ENCODE measurements at regions not wholly inside any gene's neighbourhood (a gene's known extent, or its start where the extent isn't known, plus 50 kb on each side); places are given as distances from the start of the nearest gene placed in this dataset.

DNA sequence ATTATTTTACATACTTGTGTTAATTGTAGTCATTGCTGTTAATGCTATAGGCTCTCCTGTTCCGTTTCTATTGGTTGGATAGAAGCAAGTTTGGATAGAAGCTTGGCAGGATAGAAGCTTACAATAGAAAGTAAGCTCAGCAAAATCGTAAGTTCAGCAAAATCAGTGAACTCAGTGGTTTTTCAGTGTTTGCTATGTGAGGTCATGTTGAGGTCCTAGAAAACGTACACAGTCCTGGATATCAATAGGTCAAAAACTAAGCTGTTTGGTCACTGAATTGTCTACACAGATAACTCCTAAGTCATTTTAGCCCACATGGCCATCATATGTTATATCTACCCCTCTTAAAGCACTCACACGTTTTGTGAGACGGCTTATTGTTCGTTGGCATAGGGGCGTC is 299.4 kb downstream of the MAN2A1 start:
- no TSS peak for BruUV-seq (replicated peaks)
- TF ChIP-seq JUND (IDR thresholded peaks at IDR 0.05) (no peak), ZFX (IDR thresholded peaks at IDR 0.05) (no peak), TCF7L2 (IDR thresholded peaks at IDR 0.05; ENCODE audit: borderline replicate concordance, extremely low read depth, insufficient read depth, insufficient read length) (no peak), POLR2AphosphoS5 (IDR thresholded peaks at IDR 0.05; ENCODE audit: low read depth, low read length) (no peak), SIN3A (IDR thresholded peaks at IDR 0.05; ENCODE audit: low read depth) (no peak), CBX3 (IDR thresholded peaks at IDR 0.05; ENCODE audit: low read depth) (no peak), SP1 (IDR thresholded peaks at IDR 0.05; ENCODE audit: low read depth) (no peak), ZNF274 (IDR thresholded peaks at IDR 0.05; ENCODE audit: low read depth, low read length) (no peak), EZH2 (IDR thresholded peaks at IDR 0.05) (no peak), POLR2A (IDR thresholded peaks at IDR 0.05; ENCODE audit: borderline replicate concordance, extremely low read depth, insufficient read depth, insufficient read length) (no peak), SRF (IDR thresholded peaks at IDR 0.05; ENCODE audit: low read depth) (no peak), ELF1 (IDR thresholded peaks at IDR 0.05; ENCODE audit: borderline replicate concordance, low read depth) (no peak), EGR1 (IDR thresholded peaks at IDR 0.05; ENCODE audit: low read depth) (no peak), EZH2phosphoT487 (IDR thresholded peaks at IDR 0.05; ENCODE audit: borderline replicate concordance) (no peak), YY1 (IDR thresholded peaks at IDR 0.05; ENCODE audit: extremely low read depth, insufficient replicate concordance, low read depth, low read length) (no peak), RAD21 (IDR thresholded peaks at IDR 0.05; ENCODE audit: low read depth) (no peak)
- TF ChIP-seq, protein P1, sequence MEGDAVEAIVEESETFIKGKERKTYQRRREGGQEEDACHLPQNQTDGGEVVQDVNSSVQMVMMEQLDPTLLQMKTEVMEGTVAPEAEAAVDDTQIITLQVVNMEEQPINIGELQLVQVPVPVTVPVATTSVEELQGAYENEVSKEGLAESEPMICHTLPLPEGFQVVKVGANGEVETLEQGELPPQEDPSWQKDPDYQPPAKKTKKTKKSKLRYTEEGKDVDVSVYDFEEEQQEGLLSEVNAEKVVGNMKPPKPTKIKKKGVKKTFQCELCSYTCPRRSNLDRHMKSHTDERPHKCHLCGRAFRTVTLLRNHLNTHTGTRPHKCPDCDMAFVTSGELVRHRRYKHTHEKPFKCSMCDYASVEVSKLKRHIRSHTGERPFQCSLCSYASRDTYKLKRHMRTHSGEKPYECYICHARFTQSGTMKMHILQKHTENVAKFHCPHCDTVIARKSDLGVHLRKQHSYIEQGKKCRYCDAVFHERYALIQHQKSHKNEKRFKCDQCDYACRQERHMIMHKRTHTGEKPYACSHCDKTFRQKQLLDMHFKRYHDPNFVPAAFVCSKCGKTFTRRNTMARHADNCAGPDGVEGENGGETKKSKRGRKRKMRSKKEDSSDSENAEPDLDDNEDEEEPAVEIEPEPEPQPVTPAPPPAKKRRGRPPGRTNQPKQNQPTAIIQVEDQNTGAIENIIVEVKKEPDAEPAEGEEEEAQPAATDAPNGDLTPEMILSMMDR (IDR thresholded peaks at IDR 0.05 in 2 of 3, conservative IDR thresholded peaks at IDR 0.05 in 1 of 3; ENCODE audit: borderline replicate concordance in 1 of 3, insufficient read depth in 1 of 3, low read depth in 2 of 3, low read length in 2 of 3), result no peak
- TF ChIP-seq, protein P2, sequence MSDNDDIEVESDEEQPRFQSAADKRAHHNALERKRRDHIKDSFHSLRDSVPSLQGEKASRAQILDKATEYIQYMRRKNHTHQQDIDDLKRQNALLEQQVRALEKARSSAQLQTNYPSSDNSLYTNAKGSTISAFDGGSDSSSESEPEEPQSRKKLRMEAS (IDR thresholded peaks at IDR 0.05), result no peak
- TF ChIP-seq, protein P3, sequence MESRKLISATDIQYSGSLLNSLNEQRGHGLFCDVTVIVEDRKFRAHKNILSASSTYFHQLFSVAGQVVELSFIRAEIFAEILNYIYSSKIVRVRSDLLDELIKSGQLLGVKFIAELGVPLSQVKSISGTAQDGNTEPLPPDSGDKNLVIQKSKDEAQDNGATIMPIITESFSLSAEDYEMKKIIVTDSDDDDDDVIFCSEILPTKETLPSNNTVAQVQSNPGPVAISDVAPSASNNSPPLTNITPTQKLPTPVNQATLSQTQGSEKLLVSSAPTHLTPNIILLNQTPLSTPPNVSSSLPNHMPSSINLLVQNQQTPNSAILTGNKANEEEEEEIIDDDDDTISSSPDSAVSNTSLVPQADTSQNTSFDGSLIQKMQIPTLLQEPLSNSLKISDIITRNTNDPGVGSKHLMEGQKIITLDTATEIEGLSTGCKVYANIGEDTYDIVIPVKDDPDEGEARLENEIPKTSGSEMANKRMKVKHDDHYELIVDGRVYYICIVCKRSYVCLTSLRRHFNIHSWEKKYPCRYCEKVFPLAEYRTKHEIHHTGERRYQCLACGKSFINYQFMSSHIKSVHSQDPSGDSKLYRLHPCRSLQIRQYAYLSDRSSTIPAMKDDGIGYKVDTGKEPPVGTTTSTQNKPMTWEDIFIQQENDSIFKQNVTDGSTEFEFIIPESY (IDR thresholded peaks at IDR 0.05; ENCODE audit: extremely low read depth, insufficient replicate concordance, low read length), result no peak
- TF ChIP-seq, protein P4, sequence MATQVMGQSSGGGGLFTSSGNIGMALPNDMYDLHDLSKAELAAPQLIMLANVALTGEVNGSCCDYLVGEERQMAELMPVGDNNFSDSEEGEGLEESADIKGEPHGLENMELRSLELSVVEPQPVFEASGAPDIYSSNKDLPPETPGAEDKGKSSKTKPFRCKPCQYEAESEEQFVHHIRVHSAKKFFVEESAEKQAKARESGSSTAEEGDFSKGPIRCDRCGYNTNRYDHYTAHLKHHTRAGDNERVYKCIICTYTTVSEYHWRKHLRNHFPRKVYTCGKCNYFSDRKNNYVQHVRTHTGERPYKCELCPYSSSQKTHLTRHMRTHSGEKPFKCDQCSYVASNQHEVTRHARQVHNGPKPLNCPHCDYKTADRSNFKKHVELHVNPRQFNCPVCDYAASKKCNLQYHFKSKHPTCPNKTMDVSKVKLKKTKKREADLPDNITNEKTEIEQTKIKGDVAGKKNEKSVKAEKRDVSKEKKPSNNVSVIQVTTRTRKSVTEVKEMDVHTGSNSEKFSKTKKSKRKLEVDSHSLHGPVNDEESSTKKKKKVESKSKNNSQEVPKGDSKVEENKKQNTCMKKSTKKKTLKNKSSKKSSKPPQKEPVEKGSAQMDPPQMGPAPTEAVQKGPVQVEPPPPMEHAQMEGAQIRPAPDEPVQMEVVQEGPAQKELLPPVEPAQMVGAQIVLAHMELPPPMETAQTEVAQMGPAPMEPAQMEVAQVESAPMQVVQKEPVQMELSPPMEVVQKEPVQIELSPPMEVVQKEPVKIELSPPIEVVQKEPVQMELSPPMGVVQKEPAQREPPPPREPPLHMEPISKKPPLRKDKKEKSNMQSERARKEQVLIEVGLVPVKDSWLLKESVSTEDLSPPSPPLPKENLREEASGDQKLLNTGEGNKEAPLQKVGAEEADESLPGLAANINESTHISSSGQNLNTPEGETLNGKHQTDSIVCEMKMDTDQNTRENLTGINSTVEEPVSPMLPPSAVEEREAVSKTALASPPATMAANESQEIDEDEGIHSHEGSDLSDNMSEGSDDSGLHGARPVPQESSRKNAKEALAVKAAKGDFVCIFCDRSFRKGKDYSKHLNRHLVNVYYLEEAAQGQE (IDR thresholded peaks at IDR 0.05; ENCODE audit: low read depth), result no peak
- Histone ChIP-seq H3K4me3 (replicated peaks in 1 of 2; ENCODE audit: low read depth in 1 of 2, low read length in 2 of 2) (no peak overlapping the region), H3K36me3 (ENCODE audit: control insufficient read depth in 1 of 2, insufficient read depth in 2 of 2, low read length in 2 of 2) (no peaks in the 10 kb centered on the region), H3K79me2 (ENCODE audit: insufficient read depth, low read length) (no peaks in the 10 kb centered on the region), H2AFZ (ENCODE audit: low read depth, low read length, poor library complexity, severe bottlenecking) (no peak overlapping the region), H3K9me2 (ENCODE audit: insufficient read depth) (no peaks in the 10 kb centered on the region), H3K27ac (ENCODE audit: low read depth, low read length) (no peak overlapping the region), H3K4me2 (ENCODE audit: low read length) (no peak overlapping the region), H3K9ac (ENCODE audit: low read length) (no peak overlapping the region), H3K27me3 (ENCODE audit: insufficient read depth, low read length) (no peaks in the 10 kb centered on the region), H3K9me3 (ENCODE audit: control insufficient read depth in 1 of 2, insufficient read depth in 1 of 2, low read depth in 1 of 2, low read length in 2 of 2) (no peaks in the 10 kb centered on the region), H3K4me1 (ENCODE audit: control insufficient read depth in 1 of 2, insufficient read depth in 2 of 2, low read length in 2 of 2) (no peaks in the 10 kb centered on the region), H4K20me1 (ENCODE audit: insufficient read depth) (no peaks in the 10 kb centered on the region)
- no peak for ATAC-seq
- POLR2A ChIA-PET, result no interaction called here
- intact Hi-C loops (cut with micrococcal nuclease), result no loop called here
- RAD21 ChIA-PET (ENCODE audit: low non-redundant PET in 1 of 2, low total read pairs in 2 of 2, uncharacterized antibody in 2 of 2, unreplicated experiment in 2 of 2), result no interaction called here
- CTCF ChIA-PET, result no interaction called here
- DNase-seq (ENCODE audit: low read depth, low spot score), result no peak
